ENCODE measurements at regions not wholly inside any gene's neighbourhood (a gene's known extent, or its start where the extent isn't known, plus 50 kb on each side); places are given as distances from the start of the nearest gene placed in this dataset.

DNA sequence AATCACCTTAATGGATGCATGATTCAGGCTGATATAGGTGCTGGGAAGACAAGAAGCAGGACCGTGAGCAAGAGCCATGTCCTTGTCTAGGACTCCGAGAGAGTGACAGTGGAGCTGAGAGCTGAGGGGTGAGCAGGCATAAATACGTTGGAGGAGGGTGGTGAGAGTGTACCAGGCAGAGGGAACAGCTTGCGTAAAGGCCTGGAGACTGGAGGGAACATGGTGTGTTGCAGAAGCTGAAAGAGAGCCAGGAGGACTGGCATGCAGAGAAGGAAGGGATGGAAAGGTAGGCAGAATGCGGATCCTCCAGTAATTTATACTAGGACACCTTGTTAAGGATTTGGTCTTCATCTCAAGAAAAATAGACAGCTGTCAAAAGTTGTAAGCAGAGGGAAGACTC lies 653.2 kb downstream of the HS3ST4 start:
- H3K4me1 ChIP-seq (ENCODE audit: insufficient read depth, low read length) = no peaks in the 10 kb centered on the region
- DNase-seq = no peak
- no peaks in the 10 kb centered on the region for H3K27me3 ChIP-seq (ENCODE audit: insufficient read depth, low read length, poor library complexity, severe bottlenecking)
- ChIA-PET CTCF (no interaction called here), POLR2A (no interaction called here)
- H3K36me3 Mint-ChIP-seq = peaks cover 0 to 2% (median 0%) of the 10 kb centered on the region in 3 donors
- no peaks in the 10 kb centered on the region for H3K4me1 Mint-ChIP-seq
- no peaks in the 10 kb centered on the region for H3K36me3 ChIP-seq (ENCODE audit: insufficient read depth, low read length)
- H3K27ac Mint-ChIP-seq = peak overlapping the region in 1 of 8 donors; percentile 11
- H3K4me3 Mint-ChIP-seq = no peak overlapping the region
- H3K4me3 ChIP-seq (ENCODE audit: low read length) = no peak overlapping the region
- H3K27me3 Mint-ChIP-seq = peaks cover 0 to 5% of the 10 kb centered on the region in 2 donors
- H3K9me3 Mint-ChIP-seq = no peaks in the 10 kb centered on the region
- H3K27ac ChIP-seq (ENCODE audit: low read depth, low read length) = no peak overlapping the region
- no peaks in the 10 kb centered on the region for H3K9me3 ChIP-seq (ENCODE audit: low read length)

DNA sequence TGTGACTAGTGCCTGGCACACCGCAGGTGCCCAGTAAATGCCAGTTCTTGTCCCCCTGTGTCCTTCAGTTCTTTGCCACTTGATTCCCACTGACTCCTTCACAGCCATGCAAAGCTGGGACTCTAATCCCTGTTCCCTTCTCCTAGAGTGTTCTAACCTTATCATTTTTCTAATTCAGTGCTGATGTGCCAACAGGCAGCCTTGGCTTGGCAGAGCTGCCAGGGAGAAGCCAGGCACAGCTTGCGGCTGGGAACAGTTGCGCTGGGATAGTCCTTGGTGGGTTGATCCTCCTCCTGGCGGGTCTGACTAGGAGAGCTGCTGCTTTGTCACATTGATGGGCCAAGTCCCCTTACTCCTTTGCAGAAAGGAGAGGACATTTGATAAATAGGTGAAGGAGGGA lies 654.2 kb downstream of the HS3ST4 start:
- H3K27me3 ChIP-seq (ENCODE audit: insufficient read depth, low read length, poor library complexity, severe bottlenecking) = no peaks in the 10 kb centered on the region
- POLR2A ChIA-PET = no interaction called here

DNA sequence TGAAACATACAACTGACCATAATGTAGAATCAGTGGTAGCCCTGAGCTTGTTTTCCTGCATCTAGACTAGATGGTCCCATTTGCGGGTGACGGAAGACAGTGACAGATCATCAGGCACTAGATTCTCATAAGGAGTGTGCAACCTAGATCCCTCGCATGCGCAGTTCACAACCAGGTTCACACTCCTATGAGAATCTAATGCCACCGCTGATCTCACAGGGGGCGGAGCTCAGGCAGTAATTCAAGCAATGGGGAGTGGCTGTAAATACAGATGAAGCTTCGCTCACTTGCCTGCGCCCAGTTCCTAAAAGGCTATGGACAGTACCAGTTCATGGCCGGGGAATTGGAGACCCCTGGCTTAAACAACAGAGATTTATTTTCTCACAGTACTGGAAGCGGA lies 656.3 kb downstream of the HS3ST4 start:
- Mint-ChIP-seq H3K4me1 (no peaks in the 10 kb centered on the region), H3K36me3 (peaks cover 0 to 4% (median 2%) of the 10 kb centered on the region in 3 donors), H3K4me3 (no peak overlapping the region), H3K27me3 (peaks cover 0 to 2% of the 10 kb centered on the region in 2 donors), H3K9me3 (peaks cover 0 to 5% (median 0%) of the 10 kb centered on the region in 5 donors), H3K27ac (no peak overlapping the region)
- H3K9me3 ChIP-seq (ENCODE audit: low read length) = no peaks in the 10 kb centered on the region
- ChIA-PET POLR2A (no interaction called here), CTCF (no interaction called here)
- H3K4me1 ChIP-seq (ENCODE audit: insufficient read depth, low read length) = no peaks in the 10 kb centered on the region
- H3K27me3 ChIP-seq (ENCODE audit: insufficient read depth, low read length, poor library complexity, severe bottlenecking) = no peaks in the 10 kb centered on the region
- no peak for DNase-seq
- no peak overlapping the region for H3K27ac ChIP-seq (ENCODE audit: low read depth, low read length)
- H3K36me3 ChIP-seq (ENCODE audit: insufficient read depth, low read length) = no peaks in the 10 kb centered on the region
- no peak overlapping the region for H3K4me3 ChIP-seq (ENCODE audit: low read length)

More for the DNA sequence above, 654.2 kb downstream of the HS3ST4 start:
- Mint-ChIP-seq H3K4me3 (no peak overlapping the region), H3K27ac (peak overlapping the region in 1 of 8 donors; percentile 61), H3K9me3 (peaks cover 0 to 1% (median 0%) of the 10 kb centered on the region in 5 donors), H3K4me1 (no peaks in the 10 kb centered on the region), H3K36me3 (peaks cover 0 to 2% (median 2%) of the 10 kb centered on the region in 3 donors), H3K27me3 (no peaks in the 10 kb centered on the region)
- H3K27ac ChIP-seq (ENCODE audit: low read depth, low read length) = no peak overlapping the region
- H3K4me1 ChIP-seq (ENCODE audit: insufficient read depth, low read length) = no peaks in the 10 kb centered on the region
- no peak overlapping the region for H3K4me3 ChIP-seq (ENCODE audit: low read length)
- no peaks in the 10 kb centered on the region for H3K9me3 ChIP-seq (ENCODE audit: low read length)
- no peaks in the 10 kb centered on the region for H3K36me3 ChIP-seq (ENCODE audit: insufficient read depth, low read length)
- CTCF ChIA-PET = no interaction called here
- no peak for DNase-seq

DNA sequence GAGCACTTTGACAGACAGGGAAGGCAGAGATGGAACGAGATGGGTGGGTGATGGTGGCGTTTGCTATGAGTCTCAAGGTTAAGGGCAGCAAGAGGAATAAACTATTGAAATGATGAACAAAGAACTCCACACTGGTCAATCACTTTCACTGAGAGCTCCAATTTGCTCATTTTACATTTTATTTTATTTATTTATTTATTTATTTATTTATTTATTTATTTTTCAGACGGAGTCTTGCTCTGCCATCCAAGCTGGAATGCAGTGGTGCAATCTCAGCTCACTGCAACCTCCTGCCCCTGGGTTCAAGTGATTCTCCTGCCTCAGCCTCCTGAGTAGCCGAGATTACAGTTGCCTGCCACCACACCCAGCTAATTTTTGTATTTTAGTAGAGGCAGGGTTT lies 669.1 kb downstream of the HS3ST4 start:
- H3K9me3 Mint-ChIP-seq = peaks cover 0 to 5% (median 2%) of the 10 kb centered on the region in 5 donors
- H3K27ac ChIP-seq (ENCODE audit: low read depth, low read length) = no peak overlapping the region
- H3K36me3 Mint-ChIP-seq = no peaks in the 10 kb centered on the region
- CTCF ChIA-PET = no interaction called here
- H3K9me3 ChIP-seq (ENCODE audit: low read length) = no peaks in the 10 kb centered on the region
- H3K27me3 ChIP-seq (ENCODE audit: insufficient read depth, low read length, poor library complexity, severe bottlenecking) = no peaks in the 10 kb centered on the region
- H3K4me1 Mint-ChIP-seq = no peaks in the 10 kb centered on the region
- no peak overlapping the region for H3K4me3 Mint-ChIP-seq
- H3K27ac Mint-ChIP-seq = no peak overlapping the region
- POLR2A ChIA-PET = no interaction called here
- H3K4me3 ChIP-seq (ENCODE audit: low read length) = no peak overlapping the region
- no peaks in the 10 kb centered on the region for H3K36me3 ChIP-seq (ENCODE audit: insufficient read depth, low read length)
- H3K27me3 Mint-ChIP-seq = peaks cover 5 to 16% of the 10 kb centered on the region in 2 donors
- H3K4me1 ChIP-seq (ENCODE audit: insufficient read depth, low read length) = no peaks in the 10 kb centered on the region
- no peak for DNase-seq

DNA sequence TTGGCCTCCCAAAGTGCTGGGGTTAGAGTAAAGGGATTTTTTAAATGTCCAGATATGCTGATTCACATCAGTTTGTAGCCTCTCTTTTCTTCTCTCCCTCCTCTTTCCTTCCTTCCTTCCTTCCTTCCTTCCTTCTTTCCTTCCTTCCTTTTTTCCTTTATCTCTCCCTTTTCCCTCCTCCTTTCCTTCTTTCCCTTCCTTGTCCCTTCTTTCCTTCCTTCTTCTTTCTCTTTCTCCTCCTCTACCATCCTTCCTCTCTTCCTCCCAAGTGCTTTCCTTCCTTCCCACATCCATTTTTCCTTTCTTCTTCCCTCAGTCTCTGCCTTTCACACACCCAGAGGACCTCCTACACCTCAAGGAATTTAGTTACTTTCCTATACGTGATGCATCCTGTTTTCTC lies 671.8 kb downstream of the HS3ST4 start:
- Histone ChIP-seq H3K4me3 (ENCODE audit: low read length) (no peak overlapping the region), H3K9me3 (ENCODE audit: low read length) (no peaks in the 10 kb centered on the region), H3K36me3 (ENCODE audit: insufficient read depth, low read length) (no peaks in the 10 kb centered on the region), H3K27ac (ENCODE audit: low read depth, low read length) (no peak overlapping the region), H3K4me1 (ENCODE audit: insufficient read depth, low read length) (no peaks in the 10 kb centered on the region), H3K27me3 (ENCODE audit: insufficient read depth, low read length, poor library complexity, severe bottlenecking) (no peaks in the 10 kb centered on the region)
- Mint-ChIP-seq H3K36me3 (no peaks in the 10 kb centered on the region), H3K27ac (no peak overlapping the region), H3K9me3 (no peaks in the 10 kb centered on the region), H3K27me3 (peaks cover 12 to 17% of the 10 kb centered on the region in 2 donors), H3K4me3 (no peak overlapping the region), H3K4me1 (no peaks in the 10 kb centered on the region)
- no peak for DNase-seq
- CTCF ChIA-PET = no interaction called here
- POLR2A ChIA-PET = no interaction called here

DNA sequence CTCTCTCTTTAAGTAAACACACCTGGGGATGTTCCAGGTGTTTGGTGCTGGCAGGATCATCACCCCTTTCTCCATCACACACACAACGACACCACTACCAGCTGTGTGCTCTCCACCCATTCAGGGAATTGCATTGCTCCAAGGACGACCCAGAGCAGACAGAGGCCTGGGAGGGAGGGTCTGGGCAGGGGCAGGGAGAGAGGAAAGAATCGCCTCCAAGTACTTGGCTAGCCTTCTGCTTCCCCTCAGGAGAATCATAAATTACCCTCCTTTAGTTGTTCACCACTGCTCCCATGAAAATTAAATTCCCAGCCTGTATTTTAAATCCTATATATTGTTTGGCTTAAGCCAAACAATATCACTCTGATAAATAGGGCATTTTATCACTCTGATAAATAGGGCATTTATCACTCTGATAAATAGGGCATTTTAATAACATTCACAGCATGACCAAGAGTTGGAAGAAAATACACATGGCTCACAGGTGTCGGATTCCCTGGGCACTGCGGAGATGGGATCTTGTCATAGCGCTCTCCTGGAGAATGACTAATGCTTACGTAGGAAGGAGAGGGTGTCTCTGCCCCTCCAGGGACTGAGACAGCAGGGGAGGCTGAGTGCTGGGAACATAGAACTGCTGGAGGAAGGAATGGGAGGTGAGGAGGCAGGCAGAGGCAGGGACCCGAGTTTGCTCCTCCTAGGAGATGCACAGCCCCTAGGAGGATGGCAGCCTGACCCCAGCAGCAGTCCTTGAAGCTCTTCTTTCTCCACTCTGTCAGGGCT lies 673.6 kb downstream of the HS3ST4 start:
- H3K4me1 Mint-ChIP-seq = no peaks in the 10 kb centered on the region
- H3K9me3 ChIP-seq (ENCODE audit: low read length) = no peaks in the 10 kb centered on the region
- H3K27me3 Mint-ChIP-seq = peaks cover 16 to 19% of the 10 kb centered on the region in 2 donors
- no peaks in the 10 kb centered on the region for H3K9me3 Mint-ChIP-seq
- H3K27ac ChIP-seq (ENCODE audit: low read depth, low read length) = no peak overlapping the region
- H3K36me3 Mint-ChIP-seq = no peaks in the 10 kb centered on the region
- DNase-seq = no peak
- H3K4me1 ChIP-seq (ENCODE audit: insufficient read depth, low read length) = no peaks in the 10 kb centered on the region
- no peaks in the 10 kb centered on the region for H3K36me3 ChIP-seq (ENCODE audit: insufficient read depth, low read length)
- CTCF ChIA-PET = no interaction called here
- H3K4me3 ChIP-seq (ENCODE audit: low read length) = no peak overlapping the region
- POLR2A ChIA-PET = no interaction called here
- peak overlapping the region in 1 of 8 donors; percentile 52 for H3K27ac Mint-ChIP-seq
- H3K4me3 Mint-ChIP-seq = no peak overlapping the region
- H3K27me3 ChIP-seq (ENCODE audit: insufficient read depth, low read length, poor library complexity, severe bottlenecking) = no peaks in the 10 kb centered on the region

DNA sequence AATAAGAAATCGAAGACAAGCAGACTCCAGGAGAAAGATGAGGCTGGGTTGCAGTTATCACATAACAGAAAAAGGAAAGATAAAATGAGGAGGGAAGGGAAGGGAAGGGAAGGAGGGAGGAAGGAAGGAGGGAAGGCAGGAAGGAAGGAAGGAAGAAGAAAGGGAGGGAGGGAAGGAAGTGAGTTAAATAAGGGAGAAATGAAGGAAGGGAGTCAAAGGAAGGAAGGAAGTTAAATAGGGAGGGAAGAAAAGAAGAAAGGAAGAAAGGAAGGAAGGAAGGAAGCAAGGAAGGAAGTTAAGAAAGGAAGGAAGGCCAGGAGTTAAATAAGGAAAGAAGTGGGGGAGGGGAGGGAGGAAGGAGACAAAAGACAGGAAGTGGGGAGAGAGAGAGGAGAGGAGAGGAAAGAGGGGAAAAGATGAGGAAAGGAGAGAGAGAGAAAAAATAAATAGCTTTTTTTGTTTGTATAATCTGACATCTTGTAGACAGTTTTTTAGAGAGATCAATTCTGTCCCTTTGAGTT lies 679.6 kb downstream of the HS3ST4 start:
- H3K27me3 Mint-ChIP-seq = peaks cover 4 to 13% of the 10 kb centered on the region in 2 donors
- H3K36me3 Mint-ChIP-seq = no peaks in the 10 kb centered on the region
- DNase-seq = no peak
- H3K4me1 ChIP-seq (ENCODE audit: insufficient read depth, low read length) = no peaks in the 10 kb centered on the region
- H3K27me3 ChIP-seq (ENCODE audit: insufficient read depth, low read length, poor library complexity, severe bottlenecking) = no peaks in the 10 kb centered on the region
- no peaks in the 10 kb centered on the region for H3K36me3 ChIP-seq (ENCODE audit: insufficient read depth, low read length)
- H3K27ac ChIP-seq (ENCODE audit: low read depth, low read length) = no peak overlapping the region
- ChIA-PET POLR2A (no interaction called here), CTCF (no interaction called here)
- no peak overlapping the region for H3K4me3 Mint-ChIP-seq
- no peak overlapping the region for H3K27ac Mint-ChIP-seq
- no peaks in the 10 kb centered on the region for H3K9me3 ChIP-seq (ENCODE audit: low read length)
- H3K4me1 Mint-ChIP-seq = no peaks in the 10 kb centered on the region
- peaks cover 0 to 3% (median 0%) of the 10 kb centered on the region in 5 donors for H3K9me3 Mint-ChIP-seq
- no peak overlapping the region for H3K4me3 ChIP-seq (ENCODE audit: low read length)

DNA sequence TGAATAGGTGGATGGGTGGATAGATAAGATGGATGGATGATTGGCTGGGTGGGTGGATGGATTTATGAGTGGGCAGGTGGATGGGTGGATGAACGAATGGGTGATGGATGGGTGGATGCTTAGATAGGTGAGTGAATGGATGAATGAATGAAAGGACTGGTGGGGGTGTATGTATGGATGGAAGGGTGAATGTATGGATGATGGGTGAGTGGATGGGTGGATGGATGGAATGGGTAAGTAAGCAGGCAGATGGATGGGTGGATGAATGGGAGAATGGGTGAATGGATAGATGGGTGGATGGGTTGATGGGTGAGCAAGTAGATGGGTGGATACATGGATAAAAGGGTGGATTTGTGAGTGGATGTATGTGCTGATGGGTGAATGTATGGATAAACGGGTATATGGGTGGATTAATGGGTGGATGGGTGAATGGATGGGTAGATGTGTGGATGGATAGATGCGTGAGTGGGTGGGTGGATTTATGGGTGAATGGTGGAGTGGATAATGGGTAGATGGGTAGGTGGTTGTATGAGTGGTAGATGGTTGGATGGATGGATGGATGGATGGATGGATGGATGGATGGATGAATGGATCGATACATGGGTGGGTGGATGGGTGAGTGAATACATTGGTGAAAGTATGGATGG lies 682.6 kb downstream of the HS3ST4 start:
- CTCF ChIA-PET = no interaction called here
- H3K27me3 Mint-ChIP-seq = peaks cover 4 to 5% of the 10 kb centered on the region in 2 donors
- H3K36me3 Mint-ChIP-seq = no peaks in the 10 kb centered on the region
- H3K9me3 Mint-ChIP-seq = peaks cover 0 to 3% (median 0%) of the 10 kb centered on the region in 5 donors
- H3K27ac ChIP-seq (ENCODE audit: low read depth, low read length) = no peak overlapping the region
- no peak overlapping the region for H3K4me3 ChIP-seq (ENCODE audit: low read length)
- no peaks in the 10 kb centered on the region for H3K36me3 ChIP-seq (ENCODE audit: insufficient read depth, low read length)
- no peaks in the 10 kb centered on the region for H3K4me1 Mint-ChIP-seq
- no peak for DNase-seq
- H3K27ac Mint-ChIP-seq = no peak overlapping the region
- H3K4me1 ChIP-seq (ENCODE audit: insufficient read depth, low read length) = no peaks in the 10 kb centered on the region
- H3K9me3 ChIP-seq (ENCODE audit: low read length) = no peaks in the 10 kb centered on the region
- POLR2A ChIA-PET = no interaction called here
- H3K27me3 ChIP-seq (ENCODE audit: insufficient read depth, low read length, poor library complexity, severe bottlenecking) = no peaks in the 10 kb centered on the region
- no peak overlapping the region for H3K4me3 Mint-ChIP-seq

Data from CD8-positive, alpha-beta memory T cell (primary cell).